ENCODE measurements at regions not wholly inside any gene's neighbourhood (a gene's known extent, or its start where the extent isn't known, plus 50 kb on each side); places are given as distances from the start of the nearest gene placed in this dataset.

DNA sequence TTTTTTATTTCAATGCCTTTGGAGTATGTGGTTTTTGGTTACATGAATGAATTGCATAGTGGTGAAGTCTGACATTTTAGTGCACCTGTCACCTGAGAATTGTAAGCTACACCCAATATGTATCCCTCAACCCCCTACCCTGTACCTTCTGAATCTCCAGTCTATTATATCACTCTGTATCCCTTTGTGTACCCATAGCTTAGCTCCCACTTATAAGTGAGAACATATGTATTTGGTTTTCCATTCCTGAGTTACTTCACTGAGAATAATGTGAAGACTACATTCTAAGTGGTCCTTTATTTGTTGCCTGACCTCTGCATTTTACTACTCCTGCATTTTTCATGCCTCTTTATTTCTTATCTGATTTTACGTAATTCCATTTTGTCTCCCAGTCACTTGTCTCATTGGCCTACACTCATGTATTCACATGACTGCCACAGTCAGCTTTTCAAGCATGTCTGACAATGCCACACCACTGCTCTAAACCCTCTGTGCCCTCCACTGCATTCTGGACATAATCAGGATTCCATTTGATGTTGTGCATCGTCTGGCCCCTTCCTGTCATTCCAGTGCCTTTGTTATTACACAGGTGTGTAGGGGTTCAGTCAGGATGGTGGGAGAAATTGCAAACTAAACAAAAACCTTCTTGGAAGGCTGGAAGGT is 1325.5 kb downstream of the XPNPEP1 start:
- Histone ChIP-seq H4K20me1 (ENCODE audit: insufficient read depth) (no peaks in the 10 kb centered on the region), H3K9me2 (ENCODE audit: insufficient read depth, low read length) (no peaks in the 10 kb centered on the region), H3K4me3 (ENCODE audit: low read length) (no peak overlapping the region), H3K9me3 (ENCODE audit: low read length) (no peaks in the 10 kb centered on the region), H2AFZ (ENCODE audit: low read depth, low read length) (no peak overlapping the region), H3K27me3 (ENCODE audit: insufficient read depth, low read depth, low read length) (no peaks in the 10 kb centered on the region), H3K4me2 (ENCODE audit: low read length) (no peak overlapping the region), H3K9ac (ENCODE audit: low read length) (no peak overlapping the region), H3K79me2 (replicated peaks; ENCODE audit: insufficient read depth, low read length) (no peaks in the 10 kb centered on the region), H3K36me3 (ENCODE audit: insufficient read depth, low read length) (no peaks in the 10 kb centered on the region), H3F3A (ENCODE audit: insufficient read depth, low read length, poor library complexity, severe bottlenecking) (no peaks in the 10 kb centered on the region), H3K27ac (ENCODE audit: low read length) (no peak overlapping the region)
- TF ChIP-seq TAF1 (IDR thresholded peaks at IDR 0.05; ENCODE audit: low read depth), result no peak
- TF ChIP-seq MXI1 (conservative IDR thresholded peaks at IDR 0.05; ENCODE audit: poor library complexity, severe bottlenecking), result no peak
- TF ChIP-seq SMC3 (conservative IDR thresholded peaks at IDR 0.05; ENCODE audit: poor library complexity), result no peak
- TF ChIP-seq RAD21 (conservative IDR thresholded peaks at IDR 0.05), result no peak
- TF ChIP-seq, protein P1, sequence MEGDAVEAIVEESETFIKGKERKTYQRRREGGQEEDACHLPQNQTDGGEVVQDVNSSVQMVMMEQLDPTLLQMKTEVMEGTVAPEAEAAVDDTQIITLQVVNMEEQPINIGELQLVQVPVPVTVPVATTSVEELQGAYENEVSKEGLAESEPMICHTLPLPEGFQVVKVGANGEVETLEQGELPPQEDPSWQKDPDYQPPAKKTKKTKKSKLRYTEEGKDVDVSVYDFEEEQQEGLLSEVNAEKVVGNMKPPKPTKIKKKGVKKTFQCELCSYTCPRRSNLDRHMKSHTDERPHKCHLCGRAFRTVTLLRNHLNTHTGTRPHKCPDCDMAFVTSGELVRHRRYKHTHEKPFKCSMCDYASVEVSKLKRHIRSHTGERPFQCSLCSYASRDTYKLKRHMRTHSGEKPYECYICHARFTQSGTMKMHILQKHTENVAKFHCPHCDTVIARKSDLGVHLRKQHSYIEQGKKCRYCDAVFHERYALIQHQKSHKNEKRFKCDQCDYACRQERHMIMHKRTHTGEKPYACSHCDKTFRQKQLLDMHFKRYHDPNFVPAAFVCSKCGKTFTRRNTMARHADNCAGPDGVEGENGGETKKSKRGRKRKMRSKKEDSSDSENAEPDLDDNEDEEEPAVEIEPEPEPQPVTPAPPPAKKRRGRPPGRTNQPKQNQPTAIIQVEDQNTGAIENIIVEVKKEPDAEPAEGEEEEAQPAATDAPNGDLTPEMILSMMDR (IDR thresholded peaks at IDR 0.05; ENCODE audit: poor library complexity, severe bottlenecking), result no peak

DNA sequence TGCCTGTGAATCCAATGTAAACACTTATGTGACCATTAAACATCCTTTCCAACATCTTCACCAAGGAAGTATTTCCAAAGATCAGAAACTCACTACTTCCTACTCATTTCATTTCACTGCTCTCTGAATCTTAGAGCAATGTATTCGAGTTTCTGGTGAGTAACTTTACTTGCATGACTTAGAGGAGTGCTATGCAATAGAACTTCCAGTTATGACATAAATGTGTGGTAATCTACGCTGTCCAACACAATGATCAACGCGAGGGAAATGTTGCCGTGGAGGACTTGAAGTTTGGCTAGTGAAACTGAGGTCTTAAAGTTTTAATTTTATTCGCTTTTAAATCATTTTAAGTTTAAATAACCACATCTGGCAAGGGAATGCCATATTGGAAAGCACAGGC is 1326.3 kb downstream of the XPNPEP1 start:
- H3K27me3 ChIP-seq (ENCODE audit: insufficient read depth, low read depth, low read length), result no peaks in the 10 kb centered on the region
- no peak overlapping the region for H3K4me3 ChIP-seq (ENCODE audit: low read length)
- H3K9ac ChIP-seq (ENCODE audit: low read length), result no peak overlapping the region
- no peak overlapping the region for H3K27ac ChIP-seq (ENCODE audit: low read length)
- H3K9me3 ChIP-seq (ENCODE audit: low read length), result no peaks in the 10 kb centered on the region
- no peak overlapping the region for H3K4me2 ChIP-seq (ENCODE audit: low read length)
- H3K79me2 ChIP-seq (replicated peaks; ENCODE audit: insufficient read depth, low read length), result no peaks in the 10 kb centered on the region
- H3F3A ChIP-seq (ENCODE audit: insufficient read depth, low read length, poor library complexity, severe bottlenecking), result no peaks in the 10 kb centered on the region
- no peak overlapping the region for H2AFZ ChIP-seq (ENCODE audit: low read depth, low read length)
- no peaks in the 10 kb centered on the region for H3K9me2 ChIP-seq (ENCODE audit: insufficient read depth, low read length)
- TF ChIP-seq EP300 (conservative IDR thresholded peaks at IDR 0.05; ENCODE audit: poor library complexity, severe bottlenecking) (no peak), MXI1 (conservative IDR thresholded peaks at IDR 0.05; ENCODE audit: poor library complexity, severe bottlenecking) (no peak), TAF1 (IDR thresholded peaks at IDR 0.05; ENCODE audit: low read depth) (no peak)
- H3K36me3 ChIP-seq (ENCODE audit: insufficient read depth, low read length), result no peaks in the 10 kb centered on the region
- H4K20me1 ChIP-seq (ENCODE audit: insufficient read depth), result no peaks in the 10 kb centered on the region

DNA sequence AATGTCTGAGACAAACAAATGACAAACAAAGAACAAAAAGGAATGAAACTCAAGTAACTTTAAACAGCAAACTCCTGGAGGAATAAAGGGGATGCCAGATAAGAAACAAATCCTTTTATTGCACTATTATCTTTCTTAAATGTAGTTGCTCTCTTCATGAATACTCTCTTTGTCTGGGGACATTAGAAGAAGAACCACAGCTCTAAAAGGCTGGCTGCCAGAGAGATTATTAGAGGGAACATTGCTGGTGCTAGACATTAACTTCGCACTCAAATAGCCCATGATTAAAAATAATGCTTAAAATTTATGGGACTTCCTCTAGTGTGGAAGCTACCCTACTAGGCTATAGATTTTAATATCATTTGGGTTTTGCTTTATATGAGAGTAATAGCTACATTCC is 1330.4 kb downstream of the XPNPEP1 start:
- H3K4me3 ChIP-seq (ENCODE audit: low read length), result no peak overlapping the region
- no peaks in the 10 kb centered on the region for H3F3A ChIP-seq (ENCODE audit: insufficient read depth, low read length, poor library complexity, severe bottlenecking)
- no peaks in the 10 kb centered on the region for H3K79me2 ChIP-seq (replicated peaks; ENCODE audit: insufficient read depth, low read length)
- H3K9ac ChIP-seq (ENCODE audit: low read length), result no peak overlapping the region
- no peaks in the 10 kb centered on the region for H3K9me2 ChIP-seq (ENCODE audit: insufficient read depth, low read length)
- H3K27ac ChIP-seq (ENCODE audit: low read length), result no peak overlapping the region
- H3K4me2 ChIP-seq (ENCODE audit: low read length), result no peak overlapping the region
- H4K20me1 ChIP-seq (ENCODE audit: insufficient read depth), result no peaks in the 10 kb centered on the region
- TF ChIP-seq, protein P1 (IDR thresholded peaks at IDR 0.05; ENCODE audit: poor library complexity, severe bottlenecking), result no peak
- TF ChIP-seq SMC3 (conservative IDR thresholded peaks at IDR 0.05; ENCODE audit: poor library complexity) (no peak), EP300 (conservative IDR thresholded peaks at IDR 0.05; ENCODE audit: poor library complexity, severe bottlenecking) (no peak), RAD21 (conservative IDR thresholded peaks at IDR 0.05) (no peak), EZH2 (IDR thresholded peaks at IDR 0.05; ENCODE audit: borderline replicate concordance, insufficient read depth, low read length, poor library complexity, severe bottlenecking) (no peak), POLR2AphosphoS5 (IDR thresholded peaks at IDR 0.05) (no peak), TAF1 (IDR thresholded peaks at IDR 0.05; ENCODE audit: low read depth) (no peak), MXI1 (conservative IDR thresholded peaks at IDR 0.05; ENCODE audit: poor library complexity, severe bottlenecking) (no peak)
- TF ChIP-seq, protein P2, sequence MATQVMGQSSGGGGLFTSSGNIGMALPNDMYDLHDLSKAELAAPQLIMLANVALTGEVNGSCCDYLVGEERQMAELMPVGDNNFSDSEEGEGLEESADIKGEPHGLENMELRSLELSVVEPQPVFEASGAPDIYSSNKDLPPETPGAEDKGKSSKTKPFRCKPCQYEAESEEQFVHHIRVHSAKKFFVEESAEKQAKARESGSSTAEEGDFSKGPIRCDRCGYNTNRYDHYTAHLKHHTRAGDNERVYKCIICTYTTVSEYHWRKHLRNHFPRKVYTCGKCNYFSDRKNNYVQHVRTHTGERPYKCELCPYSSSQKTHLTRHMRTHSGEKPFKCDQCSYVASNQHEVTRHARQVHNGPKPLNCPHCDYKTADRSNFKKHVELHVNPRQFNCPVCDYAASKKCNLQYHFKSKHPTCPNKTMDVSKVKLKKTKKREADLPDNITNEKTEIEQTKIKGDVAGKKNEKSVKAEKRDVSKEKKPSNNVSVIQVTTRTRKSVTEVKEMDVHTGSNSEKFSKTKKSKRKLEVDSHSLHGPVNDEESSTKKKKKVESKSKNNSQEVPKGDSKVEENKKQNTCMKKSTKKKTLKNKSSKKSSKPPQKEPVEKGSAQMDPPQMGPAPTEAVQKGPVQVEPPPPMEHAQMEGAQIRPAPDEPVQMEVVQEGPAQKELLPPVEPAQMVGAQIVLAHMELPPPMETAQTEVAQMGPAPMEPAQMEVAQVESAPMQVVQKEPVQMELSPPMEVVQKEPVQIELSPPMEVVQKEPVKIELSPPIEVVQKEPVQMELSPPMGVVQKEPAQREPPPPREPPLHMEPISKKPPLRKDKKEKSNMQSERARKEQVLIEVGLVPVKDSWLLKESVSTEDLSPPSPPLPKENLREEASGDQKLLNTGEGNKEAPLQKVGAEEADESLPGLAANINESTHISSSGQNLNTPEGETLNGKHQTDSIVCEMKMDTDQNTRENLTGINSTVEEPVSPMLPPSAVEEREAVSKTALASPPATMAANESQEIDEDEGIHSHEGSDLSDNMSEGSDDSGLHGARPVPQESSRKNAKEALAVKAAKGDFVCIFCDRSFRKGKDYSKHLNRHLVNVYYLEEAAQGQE (IDR thresholded peaks at IDR 0.05; ENCODE audit: borderline replicate concordance), result no peak
- no peaks in the 10 kb centered on the region for H3K36me3 ChIP-seq (ENCODE audit: insufficient read depth, low read length)
- no peak overlapping the region for H2AFZ ChIP-seq (ENCODE audit: low read depth, low read length)
- H3K9me3 ChIP-seq (ENCODE audit: low read length), result no peaks in the 10 kb centered on the region
- H3K27me3 ChIP-seq (ENCODE audit: insufficient read depth, low read depth, low read length), result no peaks in the 10 kb centered on the region
